ENCODE measurements at regions not wholly inside any gene's neighbourhood (a gene's known extent, or its start where the extent isn't known, plus 50 kb on each side); places are given as distances from the start of the nearest gene placed in this dataset.

GRCh38 chr11:127203490-127203889 lies 202.9 kb upstream of the KIRREL3 start:
- DNase-seq (ENCODE audit: low read depth, low spot score) (no peak), FAIRE-seq (no peak)
- dilution Hi-C loops (cut with MboI; ENCODE audit: extremely low pct_ligation_motif_present, low sequenced_read_pairs), result no loop called here
- intact Hi-C loops (cut with micrococcal nuclease), result no loop called here
- no peaks in the 10 kb centered on the region for H3K9me1 ChIP-seq (replicated peaks; ENCODE audit: control insufficient read depth, extremely low read depth, insufficient read depth, low read length)
- no peak overlapping the region for H2AFZ ChIP-seq (ENCODE audit: low read depth, low read length)
- no peak overlapping the region for H3K9ac ChIP-seq (replicated peaks; ENCODE audit: extremely low read depth, insufficient read depth, low read length)
- H4K20me1 ChIP-seq (replicated peaks; ENCODE audit: control insufficient read depth, extremely low read depth, insufficient read depth, low read length), result no peaks in the 10 kb centered on the region
- no TSS peak for BruUV-seq (replicated peaks)
- H3K4me3 ChIP-seq (replicated peaks in 1 of 3; ENCODE audit: insufficient read depth in 1 of 3, low read depth in 1 of 3, low read length in 3 of 3), result no peak overlapping the region
- no peaks in the 10 kb centered on the region for H3K27me3 ChIP-seq (ENCODE audit: control insufficient read depth in 2 of 2, insufficient read depth in 2 of 2, low read length in 2 of 2)
- H3K27ac ChIP-seq (ENCODE audit: insufficient read depth, low read depth, low read length), result no peak overlapping the region
- POLR2A ChIA-PET, result no interaction called here
- no peaks in the 10 kb centered on the region for H3K9me3 ChIP-seq (replicated peaks; ENCODE audit: control insufficient read depth, insufficient read depth, low read length)
- TF ChIP-seq POLR2AphosphoS5 (IDR thresholded peaks at IDR 0.05; ENCODE audit: insufficient read depth, low read depth, low read length) (no peak), FOS (IDR thresholded peaks at IDR 0.05; ENCODE audit: borderline replicate concordance, insufficient read depth, low read length) (no peak), EZH2 (IDR thresholded peaks at IDR 0.05; ENCODE audit: borderline replicate concordance, low read depth, low read length, severe bottlenecking) (no peak), GATA2 (IDR thresholded peaks at IDR 0.05; ENCODE audit: insufficient read depth, insufficient read length, low read depth, low read length) (no peak), MYC (IDR thresholded peaks at IDR 0.05; ENCODE audit: low read depth, low read length) (no peak), CTCF (IDR thresholded peaks at IDR 0.05; ENCODE audit: extremely low read depth in 1 of 2, insufficient read depth in 1 of 2, low read depth in 1 of 2, low read length in 2 of 2) (no peak), JUN (IDR thresholded peaks at IDR 0.05; ENCODE audit: borderline replicate concordance, insufficient read depth, insufficient read length, low read depth) (no peak), MAX (IDR thresholded peaks at IDR 0.05; ENCODE audit: insufficient read depth, insufficient read length) (no peak), POLR2A (IDR thresholded peaks at IDR 0.05; ENCODE audit: low read depth, low read length) (no peak)
- H3K4me1 ChIP-seq (ENCODE audit: control insufficient read depth, extremely low read depth, insufficient read depth, low read length), result no peaks in the 10 kb centered on the region
- CTCF ChIA-PET, result interaction anchor here (0.6 kb wide), 1 partner anchor 20 kb away, joined by 3 read pairs; no protein-coding TSS in a partner anchor
- no peak overlapping the region for H3K4me2 ChIP-seq (ENCODE audit: insufficient read depth, low read length)
- no peaks in the 10 kb centered on the region for H3K79me2 ChIP-seq (ENCODE audit: control insufficient read depth, insufficient read depth, low read length)
- no peaks in the 10 kb centered on the region for H3K36me3 ChIP-seq (ENCODE audit: control insufficient read depth in 2 of 2, extremely low read depth in 1 of 2, insufficient read depth in 2 of 2, low read length in 2 of 2)

All from endothelial cell of umbilical vein (primary cell).